ENCODE measurements at regions not wholly inside any gene's neighbourhood (a gene's known extent, or its start where the extent isn't known, plus 50 kb on each side); places are given as distances from the start of the nearest gene placed in this dataset.

DNA sequence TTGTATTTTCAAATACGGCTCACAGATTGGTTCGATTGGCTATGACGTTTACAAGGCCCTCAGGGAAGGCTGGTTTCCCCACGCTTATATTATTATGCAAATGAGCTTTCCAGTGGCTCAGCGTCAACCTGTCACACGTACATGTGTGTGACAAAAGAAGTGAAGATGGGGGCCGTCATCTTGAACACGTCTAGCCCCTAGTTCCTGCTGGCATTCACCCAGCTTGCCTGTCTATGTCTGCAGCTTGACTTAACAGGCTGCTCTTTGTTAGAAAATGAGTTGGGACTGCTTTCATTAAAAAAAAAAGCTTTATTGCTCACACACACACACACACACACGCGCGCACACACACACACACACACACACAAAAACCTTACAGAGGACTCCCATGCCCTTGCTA is 283.6 kb upstream of the CTSO start:
- WGBS, 2 experiments (ENCODE audit: extremely low coverage in 2 of 2, insufficient read length in 1 of 2), result no CpG with 5 or more reads among the region's 11 CpGs

More for the DNA sequence above, 283.6 kb upstream of the CTSO start:
- Histone ChIP-seq H4K20me1 (ENCODE audit: insufficient read depth, low read length) (no peaks in the 10 kb centered on the region), H3K4me1 (ENCODE audit: control insufficient read depth, insufficient read depth, low read length) (no peaks in the 10 kb centered on the region), H3K4ac (ENCODE audit: low read depth, low read length) (no peak overlapping the region), H3K18ac (ENCODE audit: low read depth, low read length) (no peak overlapping the region), H3K9me1 (ENCODE audit: insufficient read depth, low read length) (no peaks in the 10 kb centered on the region), H3K79me1 (ENCODE audit: low read depth in 1 of 2, low read length in 2 of 2) (no peaks in the 10 kb centered on the region), H4K91ac (ENCODE audit: insufficient read depth, low read depth, low read length) (no peak overlapping the region), H3K56ac (ENCODE audit: extremely low read depth, insufficient read depth, low read length) (no peak overlapping the region), H2BK5ac (ENCODE audit: low read depth, low read length, poor library complexity, severe bottlenecking) (no peak overlapping the region), H4K8ac (ENCODE audit: low read depth in 2 of 2, low read length in 2 of 2) (no peak overlapping the region), H2AFZ (replicated peaks; ENCODE audit: low read length, poor library complexity) (no peak overlapping the region), H3K4me2 (ENCODE audit: low read depth, low read length) (no peak overlapping the region), H3K4me3 (ENCODE audit: insufficient read depth, low read depth, low read length) (no peak overlapping the region), H3K23ac (ENCODE audit: low read depth, low read length) (no peak overlapping the region), H2AK5ac (ENCODE audit: low read depth, low read length) (no peak overlapping the region), H2AK9ac (replicated peaks; ENCODE audit: low read depth, low read length, poor library complexity) (no peak overlapping the region), H3K9me3 (ENCODE audit: control insufficient read depth, insufficient read depth, low read length) (no peaks in the 10 kb centered on the region), H3K27ac (ENCODE audit: insufficient read depth, low read length) (no peak overlapping the region), H3K36me3 (ENCODE audit: control insufficient read depth, insufficient read depth, low read length) (no peaks in the 10 kb centered on the region), H2BK120ac (ENCODE audit: low read depth, low read length) (no peak overlapping the region), H4K5ac (ENCODE audit: low read depth, low read length) (no peak overlapping the region), H2BK15ac (ENCODE audit: low read depth, low read length) (no peak overlapping the region), H2BK20ac (ENCODE audit: low read depth, low read length) (no peak overlapping the region), H3K27me3 (ENCODE audit: control insufficient read depth, insufficient read depth, low read length) (no peaks in the 10 kb centered on the region), H3K9ac (ENCODE audit: low read depth, low read length) (no peak overlapping the region), H3K14ac (replicated peaks; ENCODE audit: low read depth, low read length) (no peak overlapping the region)
- in situ Hi-C loops (cut with MboI; ENCODE audit: low sequenced_read_pairs) (no loop called here), dilution Hi-C loops (cut with HindIII; ENCODE audit: low sequenced_read_pairs, unreplicated experiment) (no loop called here), intact Hi-C loops (cut with micrococcal nuclease) (no loop called here)
- no TSS peak for BruUV-seq (replicated peaks)
- no peak for DNase-seq
- no peak for TF ChIP-seq FOS (IDR thresholded peaks at IDR 0.05; ENCODE audit: low read depth, low read length)
- TF ChIP-seq NFE2L2 (IDR thresholded peaks at IDR 0.05; ENCODE audit: low read depth, low read length), result no peak
- no peak for TF ChIP-seq POLR2A (IDR thresholded peaks at IDR 0.05; ENCODE audit: low read depth, low read length)
- no peak for TF ChIP-seq MXI1 (IDR thresholded peaks at IDR 0.05; ENCODE audit: borderline replicate concordance, low read depth, low read length)
- TF ChIP-seq RFX5 (IDR thresholded peaks at IDR 0.05; ENCODE audit: low read depth, low read length), result no peak
- TF ChIP-seq MAFK (IDR thresholded peaks at IDR 0.05; ENCODE audit: low read depth, low read length), result no peak
- TF ChIP-seq RAD21 (IDR thresholded peaks at IDR 0.05; ENCODE audit: low read length), result no peak
- no peak for TF ChIP-seq MAZ (IDR thresholded peaks at IDR 0.05; ENCODE audit: borderline replicate concordance, low read depth, low read length)
- no peak for TF ChIP-seq BHLHE40 (IDR thresholded peaks at IDR 0.05; ENCODE audit: low read depth, low read length)
- TF ChIP-seq CHD1 (IDR thresholded peaks at IDR 0.05; ENCODE audit: low read depth, low read length), result no peak
- TF ChIP-seq, protein P1, sequence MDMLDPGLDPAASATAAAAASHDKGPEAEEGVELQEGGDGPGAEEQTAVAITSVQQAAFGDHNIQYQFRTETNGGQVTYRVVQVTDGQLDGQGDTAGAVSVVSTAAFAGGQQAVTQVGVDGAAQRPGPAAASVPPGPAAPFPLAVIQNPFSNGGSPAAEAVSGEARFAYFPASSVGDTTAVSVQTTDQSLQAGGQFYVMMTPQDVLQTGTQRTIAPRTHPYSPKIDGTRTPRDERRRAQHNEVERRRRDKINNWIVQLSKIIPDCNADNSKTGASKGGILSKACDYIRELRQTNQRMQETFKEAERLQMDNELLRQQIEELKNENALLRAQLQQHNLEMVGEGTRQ (IDR thresholded peaks at IDR 0.05; ENCODE audit: low read depth, low read length), result no peak
- TF ChIP-seq SMC3 (IDR thresholded peaks at IDR 0.05; ENCODE audit: low read depth, low read length), result no peak
- TF ChIP-seq CEBPB (IDR thresholded peaks at IDR 0.05; ENCODE audit: low read depth, low read length), result no peak
- TF ChIP-seq, protein P2, sequence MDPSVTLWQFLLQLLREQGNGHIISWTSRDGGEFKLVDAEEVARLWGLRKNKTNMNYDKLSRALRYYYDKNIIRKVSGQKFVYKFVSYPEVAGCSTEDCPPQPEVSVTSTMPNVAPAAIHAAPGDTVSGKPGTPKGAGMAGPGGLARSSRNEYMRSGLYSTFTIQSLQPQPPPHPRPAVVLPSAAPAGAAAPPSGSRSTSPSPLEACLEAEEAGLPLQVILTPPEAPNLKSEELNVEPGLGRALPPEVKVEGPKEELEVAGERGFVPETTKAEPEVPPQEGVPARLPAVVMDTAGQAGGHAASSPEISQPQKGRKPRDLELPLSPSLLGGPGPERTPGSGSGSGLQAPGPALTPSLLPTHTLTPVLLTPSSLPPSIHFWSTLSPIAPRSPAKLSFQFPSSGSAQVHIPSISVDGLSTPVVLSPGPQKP (IDR thresholded peaks at IDR 0.05; ENCODE audit: borderline replicate concordance, low read depth, low read length), result no peak
- TF ChIP-seq, protein P3, sequence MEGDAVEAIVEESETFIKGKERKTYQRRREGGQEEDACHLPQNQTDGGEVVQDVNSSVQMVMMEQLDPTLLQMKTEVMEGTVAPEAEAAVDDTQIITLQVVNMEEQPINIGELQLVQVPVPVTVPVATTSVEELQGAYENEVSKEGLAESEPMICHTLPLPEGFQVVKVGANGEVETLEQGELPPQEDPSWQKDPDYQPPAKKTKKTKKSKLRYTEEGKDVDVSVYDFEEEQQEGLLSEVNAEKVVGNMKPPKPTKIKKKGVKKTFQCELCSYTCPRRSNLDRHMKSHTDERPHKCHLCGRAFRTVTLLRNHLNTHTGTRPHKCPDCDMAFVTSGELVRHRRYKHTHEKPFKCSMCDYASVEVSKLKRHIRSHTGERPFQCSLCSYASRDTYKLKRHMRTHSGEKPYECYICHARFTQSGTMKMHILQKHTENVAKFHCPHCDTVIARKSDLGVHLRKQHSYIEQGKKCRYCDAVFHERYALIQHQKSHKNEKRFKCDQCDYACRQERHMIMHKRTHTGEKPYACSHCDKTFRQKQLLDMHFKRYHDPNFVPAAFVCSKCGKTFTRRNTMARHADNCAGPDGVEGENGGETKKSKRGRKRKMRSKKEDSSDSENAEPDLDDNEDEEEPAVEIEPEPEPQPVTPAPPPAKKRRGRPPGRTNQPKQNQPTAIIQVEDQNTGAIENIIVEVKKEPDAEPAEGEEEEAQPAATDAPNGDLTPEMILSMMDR (conservative IDR thresholded peaks at IDR 0.05; ENCODE audit: low read depth, low read length), result no peak
- TF ChIP-seq RCOR1 (IDR thresholded peaks at IDR 0.05; ENCODE audit: insufficient replicate concordance, low read length), result no peak
- POLR2A ChIA-PET (ENCODE audit: unreplicated experiment), result no interaction called here
- CTCF ChIA-PET, result no interaction called here
- no peak for ATAC-seq (ENCODE audit: low read depth)
